ENCODE measurements at regions not wholly inside any gene's neighbourhood (a gene's known extent, or its start where the extent isn't known, plus 50 kb on each side); places are given as distances from the start of the nearest gene placed in this dataset.
"Not testable (repeated sequence)": the region's sequence is repeated elsewhere in the genome, so short reads cannot be mapped to it uniquely, and the experiment has no call there.

GRCh38 chr5:85395526-85395925 is 1010.8 kb upstream of the EDIL3 start:
- no peaks in the 10 kb centered on the region for H3K9me2 ChIP-seq (replicated peaks; ENCODE audit: low read depth, low read length)
- no peak overlapping the region for H3K9ac ChIP-seq (ENCODE audit: low read depth, low read length, poor library complexity, severe bottlenecking)
- no peaks in the 10 kb centered on the region for H4K20me1 ChIP-seq (ENCODE audit: insufficient read depth, low read length, poor library complexity, severe bottlenecking)
- no peak overlapping the region for H2AFZ ChIP-seq (ENCODE audit: low read length)
- TF ChIP-seq, protein P1, sequence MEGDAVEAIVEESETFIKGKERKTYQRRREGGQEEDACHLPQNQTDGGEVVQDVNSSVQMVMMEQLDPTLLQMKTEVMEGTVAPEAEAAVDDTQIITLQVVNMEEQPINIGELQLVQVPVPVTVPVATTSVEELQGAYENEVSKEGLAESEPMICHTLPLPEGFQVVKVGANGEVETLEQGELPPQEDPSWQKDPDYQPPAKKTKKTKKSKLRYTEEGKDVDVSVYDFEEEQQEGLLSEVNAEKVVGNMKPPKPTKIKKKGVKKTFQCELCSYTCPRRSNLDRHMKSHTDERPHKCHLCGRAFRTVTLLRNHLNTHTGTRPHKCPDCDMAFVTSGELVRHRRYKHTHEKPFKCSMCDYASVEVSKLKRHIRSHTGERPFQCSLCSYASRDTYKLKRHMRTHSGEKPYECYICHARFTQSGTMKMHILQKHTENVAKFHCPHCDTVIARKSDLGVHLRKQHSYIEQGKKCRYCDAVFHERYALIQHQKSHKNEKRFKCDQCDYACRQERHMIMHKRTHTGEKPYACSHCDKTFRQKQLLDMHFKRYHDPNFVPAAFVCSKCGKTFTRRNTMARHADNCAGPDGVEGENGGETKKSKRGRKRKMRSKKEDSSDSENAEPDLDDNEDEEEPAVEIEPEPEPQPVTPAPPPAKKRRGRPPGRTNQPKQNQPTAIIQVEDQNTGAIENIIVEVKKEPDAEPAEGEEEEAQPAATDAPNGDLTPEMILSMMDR (conservative IDR thresholded peaks at IDR 0.05; ENCODE audit: low read length) = no peak
- no peak for TF ChIP-seq EZH2phosphoT487 (IDR thresholded peaks at IDR 0.05; ENCODE audit: borderline replicate concordance)
- no peaks in the 10 kb centered on the region for H3K79me2 ChIP-seq (ENCODE audit: insufficient read depth, low read length)
- H3K36me3 ChIP-seq (ENCODE audit: insufficient read depth, low read length) = no peaks in the 10 kb centered on the region
- no peaks in the 10 kb centered on the region for H3F3A ChIP-seq (ENCODE audit: low read depth)
- no peaks in the 10 kb centered on the region for H3K27me3 ChIP-seq (ENCODE audit: insufficient read depth, low read length, poor library complexity, severe bottlenecking)
- no peaks in the 10 kb centered on the region for H3K4me1 ChIP-seq (ENCODE audit: insufficient read depth, low read length, poor library complexity, severe bottlenecking)
- H3K9me3 ChIP-seq (ENCODE audit: insufficient read depth, low read depth, low read length) = no peaks in the 10 kb centered on the region
- H3K4me3 ChIP-seq (ENCODE audit: low read length, poor library complexity, severe bottlenecking) = no peak overlapping the region
- H3K4me2 ChIP-seq (ENCODE audit: low read depth, low read length, poor library complexity, severe bottlenecking) = no peak overlapping the region

GRCh38 chr5:85397451-85397850 is 1012.8 kb upstream of the EDIL3 start:
- Histone ChIP-seq H3K36me3 (ENCODE audit: insufficient read depth, low read length) (no peaks in the 10 kb centered on the region), H3F3A (ENCODE audit: low read depth) (no peaks in the 10 kb centered on the region), H4K20me1 (ENCODE audit: insufficient read depth, low read length, poor library complexity, severe bottlenecking) (no peaks in the 10 kb centered on the region), H3K4me2 (ENCODE audit: low read depth, low read length, poor library complexity, severe bottlenecking) (no peak overlapping the region), H3K27me3 (ENCODE audit: insufficient read depth, low read length, poor library complexity, severe bottlenecking) (no peaks in the 10 kb centered on the region), H3K4me3 (ENCODE audit: low read length, poor library complexity, severe bottlenecking) (no peak overlapping the region), H3K9ac (ENCODE audit: low read depth, low read length, poor library complexity, severe bottlenecking) (no peak overlapping the region), H3K9me3 (ENCODE audit: insufficient read depth, low read depth, low read length) (no peaks in the 10 kb centered on the region), H3K9me2 (replicated peaks; ENCODE audit: low read depth, low read length) (no peaks in the 10 kb centered on the region), H3K79me2 (ENCODE audit: insufficient read depth, low read length) (no peaks in the 10 kb centered on the region), H3K4me1 (ENCODE audit: insufficient read depth, low read length, poor library complexity, severe bottlenecking) (no peaks in the 10 kb centered on the region), H2AFZ (ENCODE audit: low read length) (no peak overlapping the region)
- TF ChIP-seq EZH2phosphoT487 (IDR thresholded peaks at IDR 0.05; ENCODE audit: borderline replicate concordance) = no peak
- TF ChIP-seq, protein P1 (conservative IDR thresholded peaks at IDR 0.05; ENCODE audit: low read length) = no peak

DNA sequence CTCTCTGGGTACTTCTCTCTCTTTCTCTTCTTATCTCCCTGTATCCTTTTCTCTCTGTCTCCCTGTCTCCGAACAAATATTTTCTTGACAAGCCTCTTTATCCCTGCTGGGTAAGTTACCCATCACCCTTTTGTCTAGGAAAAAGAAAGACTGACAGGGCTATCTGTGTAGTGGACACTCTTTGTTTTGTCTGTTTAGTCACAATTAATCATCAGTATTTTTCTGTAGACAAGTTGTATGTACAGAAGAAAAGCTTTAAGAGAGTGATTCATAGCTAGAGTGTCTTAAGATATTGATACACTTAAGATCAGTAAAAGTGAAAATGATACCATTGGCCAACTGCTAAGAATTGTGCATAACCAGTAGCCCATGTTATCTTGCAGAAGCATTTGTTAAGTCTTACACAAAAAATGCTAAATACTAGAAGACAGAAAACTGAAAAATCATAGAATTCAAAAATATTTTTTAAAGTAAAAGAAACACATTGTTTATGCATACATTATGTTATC is 1043.8 kb upstream of the EDIL3 start:
- H4K20me1 ChIP-seq (ENCODE audit: insufficient read depth, low read length, poor library complexity, severe bottlenecking) = no peaks in the 10 kb centered on the region
- H3K79me2 ChIP-seq (ENCODE audit: insufficient read depth, low read length) = no peaks in the 10 kb centered on the region
- H3K27me3 ChIP-seq (ENCODE audit: insufficient read depth, low read length, poor library complexity, severe bottlenecking) = no peaks in the 10 kb centered on the region
- H2AFZ ChIP-seq (ENCODE audit: low read length) = no peak overlapping the region
- no peaks in the 10 kb centered on the region for H3F3A ChIP-seq (ENCODE audit: low read depth)
- TF ChIP-seq EZH2phosphoT487 (IDR thresholded peaks at IDR 0.05; ENCODE audit: borderline replicate concordance) = no peak
- TF ChIP-seq, protein P1 (conservative IDR thresholded peaks at IDR 0.05; ENCODE audit: low read length) = no peak
- no peak overlapping the region for H3K4me2 ChIP-seq (ENCODE audit: low read depth, low read length, poor library complexity, severe bottlenecking)
- H3K4me3 ChIP-seq (ENCODE audit: low read length, poor library complexity, severe bottlenecking) = no peak overlapping the region
- no peaks in the 10 kb centered on the region for H3K36me3 ChIP-seq (ENCODE audit: insufficient read depth, low read length)
- no peaks in the 10 kb centered on the region for H3K9me2 ChIP-seq (replicated peaks; ENCODE audit: low read depth, low read length)
- H3K4me1 ChIP-seq (ENCODE audit: insufficient read depth, low read length, poor library complexity, severe bottlenecking) = no peaks in the 10 kb centered on the region
- no peak overlapping the region for H3K9ac ChIP-seq (ENCODE audit: low read depth, low read length, poor library complexity, severe bottlenecking)
- H3K9me3 ChIP-seq (ENCODE audit: insufficient read depth, low read depth, low read length) = no peaks in the 10 kb centered on the region

DNA sequence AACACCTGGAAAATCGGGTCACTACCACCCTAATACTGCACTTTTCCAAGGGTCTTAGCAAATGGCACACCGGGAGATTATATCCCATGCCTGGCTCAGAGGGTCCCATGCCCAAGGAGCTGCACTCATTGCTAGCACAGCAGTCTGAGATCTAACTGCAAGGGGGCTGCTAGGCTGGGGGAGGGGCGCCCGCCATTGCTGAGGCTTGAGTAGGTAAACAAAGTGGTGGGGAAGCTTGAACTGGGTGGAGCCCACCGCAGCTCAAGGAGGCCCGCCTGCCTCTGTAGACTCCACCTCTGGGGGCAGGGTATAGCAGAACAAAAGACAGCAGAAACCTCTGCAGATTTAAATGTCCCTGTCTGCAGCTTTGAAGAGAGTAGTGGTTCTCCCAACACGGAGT is 1047.0 kb upstream of the EDIL3 start:
- not testable (repeated sequence) for H3K9me3 ChIP-seq (ENCODE audit: insufficient read depth, low read depth, low read length); H3K4me1 ChIP-seq (ENCODE audit: insufficient read depth, low read length, poor library complexity, severe bottlenecking); H3K4me3 ChIP-seq (ENCODE audit: low read length, poor library complexity, severe bottlenecking); H3K9ac ChIP-seq (ENCODE audit: low read depth, low read length, poor library complexity, severe bottlenecking); H4K20me1 ChIP-seq (ENCODE audit: insufficient read depth, low read length, poor library complexity, severe bottlenecking); H3K36me3 ChIP-seq (ENCODE audit: insufficient read depth, low read length); H3K27me3 ChIP-seq (ENCODE audit: insufficient read depth, low read length, poor library complexity, severe bottlenecking); H3F3A ChIP-seq (ENCODE audit: low read depth); H3K4me2 ChIP-seq (ENCODE audit: low read depth, low read length, poor library complexity, severe bottlenecking); H3K9me2 ChIP-seq (replicated peaks; ENCODE audit: low read depth, low read length); H3K79me2 ChIP-seq (ENCODE audit: insufficient read depth, low read length); H2AFZ ChIP-seq (ENCODE audit: low read length)

Measured in Loucy (cell line).